ENCODE measurements at regions not wholly inside any gene's neighbourhood (a gene's known extent, or its start where the extent isn't known, plus 50 kb on each side); places are given as distances from the start of the nearest gene placed in this dataset.

- Histone ChIP-seq H3K9ac (replicated peaks in 1 of 4; ENCODE audit: extremely low read depth in 1 of 4, low read depth in 3 of 4, low read length in 3 of 4) (no peak overlapping the region), H2BK20ac (ENCODE audit: low read length) (no peak overlapping the region), H3K14ac (ENCODE audit: insufficient read length) (no peak overlapping the region), H4K8ac (ENCODE audit: extremely low read depth, insufficient read depth, low read length) (no peak overlapping the region), H3K27ac (ENCODE audit: low read depth, low read length) (no peak overlapping the region), H4K20me1 (replicated peaks in 1 of 2; ENCODE audit: control insufficient read depth in 1 of 2, insufficient read depth in 2 of 2, low read length in 2 of 2) (no peaks in the 10 kb centered on the region), H3K56ac (replicated peaks; ENCODE audit: insufficient read length, low read depth, low read length) (no peak overlapping the region), H3K4ac (replicated peaks; ENCODE audit: insufficient read length, low read depth, low read length) (no peak overlapping the region), H2BK12ac (ENCODE audit: low read depth, low read length) (no peak overlapping the region), H3K4me2 (ENCODE audit: insufficient read depth in 1 of 2, low read depth in 2 of 2, low read length in 2 of 2) (no peak overlapping the region), H3K79me1 (ENCODE audit: low read depth, low read length) (no peaks in the 10 kb centered on the region), H2BK120ac (replicated peaks; ENCODE audit: low read depth, low read length) (no peak overlapping the region), H2BK5ac (ENCODE audit: low read depth, low read length) (no peak overlapping the region), H3K36me3 (ENCODE audit: control insufficient read depth in 2 of 4, insufficient read depth in 4 of 4, low read length in 3 of 4) (no peaks in the 10 kb centered on the region), H3K27me3 (replicated peaks in 1 of 4; ENCODE audit: control insufficient read depth in 3 of 4, extremely low read depth in 1 of 4, insufficient read depth in 3 of 4, low read length in 3 of 4) (no peaks in the 10 kb centered on the region), H2AK5ac (ENCODE audit: low read depth, low read length) (no peak overlapping the region), H3K23me2 (ENCODE audit: low read depth, low read length) (no peaks in the 10 kb centered on the region), H3K79me2 (ENCODE audit: control insufficient read depth in 1 of 2, insufficient read depth in 2 of 2, low read length in 2 of 2) (no peaks in the 10 kb centered on the region), H3K4me1 (replicated peaks in 1 of 4; ENCODE audit: control insufficient read depth in 3 of 4, insufficient read depth in 4 of 4, low read length in 3 of 4) (no peaks in the 10 kb centered on the region), H3K23ac (ENCODE audit: insufficient read length) (no peak overlapping the region), H2BK15ac (ENCODE audit: low read length) (no peak overlapping the region), H4K91ac (replicated peaks; ENCODE audit: insufficient read length, low read length) (no peak overlapping the region), H3K4me3 (ENCODE audit: extremely low read depth in 1 of 4, insufficient read depth in 2 of 4, low read depth in 3 of 4, low read length in 4 of 4) (no peak overlapping the region), H4K5ac (ENCODE audit: insufficient read length, low read depth, low read length) (no peak overlapping the region), H2AFZ (ENCODE audit: low read length) (no peak overlapping the region), H3K18ac (ENCODE audit: extremely low read depth, low read length) (no peak overlapping the region), H3K9me3 (ENCODE audit: insufficient read depth in 2 of 2, low read depth in 1 of 2, low read length in 1 of 2) (no peaks in the 10 kb centered on the region)
- 86% methylated on average over 7 of the region's 7 CpGs; no CpG with 5 or more reads in 1 of the 2 experiments for WGBS, 2 experiments (ENCODE audit: extremely low coverage in 1 of 2, insufficient coverage in 1 of 2, insufficient read length in 1 of 2, insufficient replicate concordance in 2 of 2, low coverage in 1 of 2, low lambda C conversion rate in 2 of 2, missing lambda C conversion rate in 1 of 2)
- POLR2A ChIA-PET (ENCODE audit: partially characterized antibody) = no interaction called here
- DNase-seq (ENCODE audit: low read depth in 1 of 2, low spot score in 2 of 2) (no peak), FAIRE-seq (no peak)
- CTCF ChIA-PET (ENCODE audit: partially characterized antibody) = no interaction called here
- TF ChIP-seq EP300 (IDR thresholded peaks at IDR 0.05; ENCODE audit: borderline replicate concordance in 1 of 2, low read depth in 2 of 2, low read length in 2 of 2) (no peak), POLR2AphosphoS5 (IDR thresholded peaks at IDR 0.05; ENCODE audit: low read depth, low read length) (no peak), PHF8 (conservative IDR thresholded peaks at IDR 0.05; ENCODE audit: low read depth, low read length) (no peak), HDAC2 (IDR thresholded peaks at IDR 0.05; ENCODE audit: borderline replicate concordance in 1 of 2, low read depth in 2 of 2, low read length in 2 of 2) (no peak), KDM4A (IDR thresholded peaks at IDR 0.05; ENCODE audit: low read depth, low read length, severe bottlenecking) (no peak), JUN (IDR thresholded peaks at IDR 0.05; ENCODE audit: low read depth, low read length) (no peak), SAP30 (IDR thresholded peaks at IDR 0.05; ENCODE audit: insufficient read depth, insufficient replicate concordance, low read length) (no peak), TCF12 (IDR thresholded peaks at IDR 0.05; ENCODE audit: low read depth, low read length) (no peak), MAFK (IDR thresholded peaks at IDR 0.05; ENCODE audit: low read depth, low read length) (no peak), RAD21 (IDR thresholded peaks at IDR 0.05 in 1 of 2, conservative IDR thresholded peaks at IDR 0.05 in 1 of 2; ENCODE audit: low read depth in 2 of 2, low read length in 2 of 2) (no peak), CTCF (IDR thresholded peaks at IDR 0.05; ENCODE audit: control extremely low read depth in 1 of 3, insufficient read depth in 1 of 3, low read depth in 1 of 3, low read length in 3 of 3) (no peak), SP2 (IDR thresholded peaks at IDR 0.05; ENCODE audit: low read length) (no peak)
Observed at GRCh38 chr12:107264667-107265066, 171.3 kb upstream of the CRY1 start.

Measured in H1 (cell line).